Breast epithelium (tissue), 3 donors: ENCODE measurements at regions not wholly inside any gene's neighbourhood (a gene's known extent, or its start where the extent isn't known, plus 50 kb on each side); places are given as distances from the start of the nearest gene placed in this dataset.

Experiments used
- CTCF ChIP-seq, 3 donors: fragments of 450-650 bp; IDR thresholded peaks; one replicate each; pipeline ENCODE4 v1.5.1; 2016 to 2017; ENCODE audit warnings: antibody characterized with exemption in 3 of 3, mild to moderate bottlenecking in 3 of 3, moderate library complexity in 3 of 3
- POLR2A ChIP-seq: fragments of 450-650 bp; IDR thresholded peaks from one replicate; pipeline ENCODE4 v1.6.1; 2016; ENCODE audit warnings: antibody characterized with exemption, mild to moderate bottlenecking, moderate library complexity
- POLR2AphosphoS5 ChIP-seq, 3 donors: sonication (generic); formaldehyde crosslinking; IDR thresholded peaks; one replicate each; pipeline ENCODE4 v1.6.1; 2017; ENCODE audit warnings: antibody characterized with exemption in 3 of 3

- TF ChIP-seq CTCF (IDR thresholded peaks at IDR 0.05) (no peak), POLR2AphosphoS5 (IDR thresholded peaks at IDR 0.05) (no peak), POLR2A (no peak)
These were observed 222.8 kb upstream of the KLF6 start for GRCh38 chr10:4007771-4008170.
